ENCODE measurements at regions not wholly inside any gene's neighbourhood (a gene's known extent, or its start where the extent isn't known, plus 50 kb on each side); places are given as distances from the start of the nearest gene placed in this dataset.

DNA sequence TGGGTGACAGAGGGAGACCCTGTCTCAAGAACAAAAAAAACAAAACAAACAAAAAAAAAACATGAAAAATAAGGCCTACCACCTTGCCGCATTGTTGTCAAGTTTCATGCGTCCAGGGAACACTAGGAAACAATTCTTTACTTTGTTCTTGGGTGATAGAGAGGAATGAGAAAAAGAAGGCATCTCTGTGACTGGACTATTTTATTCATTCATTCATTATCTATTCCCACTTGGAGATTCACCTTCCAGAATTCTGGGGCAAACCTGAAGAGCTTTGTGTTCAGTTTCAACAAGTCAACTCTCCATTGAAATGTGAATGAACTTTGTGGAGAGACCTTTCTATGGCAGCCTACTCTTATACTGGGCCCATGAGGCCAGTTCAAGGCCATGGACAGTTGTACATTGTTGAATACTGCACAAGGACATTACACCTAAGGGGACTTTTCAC, 88.5 kb upstream of the NDUFV2 start:
- no peak overlapping the region for H3K27ac ChIP-seq
- peaks cover 11 to 18% (median 14%) of the 10 kb centered on the region in 4 donors for H3K4me1 ChIP-seq
- TF ChIP-seq, protein P1, sequence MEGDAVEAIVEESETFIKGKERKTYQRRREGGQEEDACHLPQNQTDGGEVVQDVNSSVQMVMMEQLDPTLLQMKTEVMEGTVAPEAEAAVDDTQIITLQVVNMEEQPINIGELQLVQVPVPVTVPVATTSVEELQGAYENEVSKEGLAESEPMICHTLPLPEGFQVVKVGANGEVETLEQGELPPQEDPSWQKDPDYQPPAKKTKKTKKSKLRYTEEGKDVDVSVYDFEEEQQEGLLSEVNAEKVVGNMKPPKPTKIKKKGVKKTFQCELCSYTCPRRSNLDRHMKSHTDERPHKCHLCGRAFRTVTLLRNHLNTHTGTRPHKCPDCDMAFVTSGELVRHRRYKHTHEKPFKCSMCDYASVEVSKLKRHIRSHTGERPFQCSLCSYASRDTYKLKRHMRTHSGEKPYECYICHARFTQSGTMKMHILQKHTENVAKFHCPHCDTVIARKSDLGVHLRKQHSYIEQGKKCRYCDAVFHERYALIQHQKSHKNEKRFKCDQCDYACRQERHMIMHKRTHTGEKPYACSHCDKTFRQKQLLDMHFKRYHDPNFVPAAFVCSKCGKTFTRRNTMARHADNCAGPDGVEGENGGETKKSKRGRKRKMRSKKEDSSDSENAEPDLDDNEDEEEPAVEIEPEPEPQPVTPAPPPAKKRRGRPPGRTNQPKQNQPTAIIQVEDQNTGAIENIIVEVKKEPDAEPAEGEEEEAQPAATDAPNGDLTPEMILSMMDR (IDR thresholded peaks at IDR 0.05): no peak
- TF ChIP-seq POLR2A (IDR thresholded peaks at IDR 0.05) (no peak), EP300 (IDR thresholded peaks at IDR 0.05) (no peak), POLR2AphosphoS5 (IDR thresholded peaks at IDR 0.05) (no peak)
- no peaks in the 10 kb centered on the region for H3K27me3 ChIP-seq
- H3K4me3 ChIP-seq: no peak overlapping the region
- no peak for DNase-seq
- H3K36me3 ChIP-seq: no peaks in the 10 kb centered on the region
- intact Hi-C loops (cut with DNase I; ENCODE audit: low total_unique reads): no loop called here
- H3K9me3 ChIP-seq: no peaks in the 10 kb centered on the region
- WGBS, 5 donors: 94 to 100% (median 98%) methylated on average over 2 of the region's 2 CpGs

- DNase-seq: no peak
- TF ChIP-seq POLR2AphosphoS5 (IDR thresholded peaks at IDR 0.05): no peak
- intact Hi-C loops (cut with DNase I; ENCODE audit: low total_unique reads): no loop called here
- peaks cover 11 to 18% (median 14%) of the 10 kb centered on the region in 4 donors for H3K4me1 ChIP-seq
- H3K9me3 ChIP-seq: no peaks in the 10 kb centered on the region
- no peaks in the 10 kb centered on the region for H3K27me3 ChIP-seq
- H3K27ac ChIP-seq: no peak overlapping the region
- WGBS, 5 donors: 68 to 92% (median 89%) methylated on average over 3 of the region's 3 CpGs
- H3K4me3 ChIP-seq: no peak overlapping the region
- H3K36me3 ChIP-seq: no peaks in the 10 kb centered on the region
Measured at GRCh38 chr18:9015689-9016088, 86.8 kb upstream of the NDUFV2 start.

DNA sequence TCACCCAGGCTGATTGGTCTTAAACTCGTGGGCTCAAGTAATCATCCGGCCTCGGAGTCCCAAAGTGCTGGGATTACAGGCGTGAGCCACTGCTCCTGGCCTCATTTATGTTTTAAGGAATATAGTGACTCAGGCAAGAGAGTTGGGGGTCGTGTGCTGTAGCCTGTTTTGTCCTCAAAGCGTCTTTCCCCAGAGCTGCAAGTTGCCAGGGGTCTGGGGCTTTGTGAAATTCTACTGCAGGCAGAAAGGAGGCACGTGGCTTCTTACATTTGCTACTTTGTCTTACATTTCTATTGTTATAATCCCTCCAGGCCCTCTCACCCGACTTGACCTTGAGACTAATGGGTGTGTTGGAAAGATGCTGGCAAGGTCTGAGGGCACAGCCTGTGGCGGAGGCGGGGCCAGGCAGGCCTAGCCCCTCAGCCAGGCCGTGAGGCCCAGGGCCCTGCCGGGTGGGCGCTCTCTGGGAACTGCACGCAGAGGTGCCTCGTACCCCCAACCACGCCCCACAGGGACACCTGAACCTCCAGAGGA, 85.8 kb upstream of the NDUFV2 start:
- Histone ChIP-seq H3K27me3 (no peaks in the 10 kb centered on the region), H3K27ac (peak overlapping the region; percentile 22 to 82 (median 69)), H3K9me3 (no peaks in the 10 kb centered on the region), H3K4me1 (peaks cover 11 to 18% (median 14%) of the 10 kb centered on the region in 4 donors), H3K36me3 (no peaks in the 10 kb centered on the region), H3K4me3 (peak overlapping the region; percentile 23 to 26 (median 24))
- WGBS, 5 donors: 42 to 55% (median 48%) methylated on average over 14 to 16 of the region's 16 CpGs
- DNase-seq: no peak
- intact Hi-C loops (cut with DNase I; ENCODE audit: low total_unique reads): no loop called here
- TF ChIP-seq EP300 (IDR thresholded peaks at IDR 0.05) (no peak), POLR2AphosphoS5 (IDR thresholded peaks at IDR 0.05) (no peak), POLR2A (IDR thresholded peaks at IDR 0.05) (no peak)
- TF ChIP-seq, protein P1 (IDR thresholded peaks at IDR 0.05): no peak

- Histone ChIP-seq H3K27me3 (no peaks in the 10 kb centered on the region), H3K4me3 (peak overlapping the region; percentile 23 to 26 (median 24)), H3K9me3 (no peaks in the 10 kb centered on the region), H3K36me3 (no peaks in the 10 kb centered on the region), H3K27ac (peak overlapping the region; percentile 22 to 82 (median 69)), H3K4me1 (peaks cover 11 to 18% (median 14%) of the 10 kb centered on the region in 4 donors)
- WGBS, 5 donors: 15 to 35% (median 22%) methylated on average over 23 to 34 of the region's 34 CpGs
- TF ChIP-seq EP300 (IDR thresholded peaks at IDR 0.05) (no peak), POLR2AphosphoS5 (IDR thresholded peaks at IDR 0.05) (peak in 2 of 3 donors; percentile 1 to 41)
- DNase-seq: peak; percentile 62 to 85
- intact Hi-C loops (cut with DNase I; ENCODE audit: low total_unique reads): no loop called here
Measured at GRCh38 chr18:9017167-9017904, 85.2 kb upstream of the NDUFV2 start.

- no peak for TF ChIP-seq POLR2A (IDR thresholded peaks at IDR 0.05)
- TF ChIP-seq, protein P1 (IDR thresholded peaks at IDR 0.05): no peak
- no peak for TF ChIP-seq POLR2AphosphoS5 (IDR thresholded peaks at IDR 0.05)
- TF ChIP-seq EP300 (IDR thresholded peaks at IDR 0.05): no peak
- intact Hi-C loops (cut with DNase I; ENCODE audit: low total_unique reads): no loop called here
- 45 to 73% (median 67%) methylated on average over 6 of the region's 6 CpGs for WGBS, 5 donors
- H3K27me3 ChIP-seq: no peaks in the 10 kb centered on the region
- H3K9me3 ChIP-seq: no peaks in the 10 kb centered on the region
- DNase-seq: no peak
- no peaks in the 10 kb centered on the region for H3K36me3 ChIP-seq
- H3K4me1 ChIP-seq: peaks cover 11 to 18% (median 14%) of the 10 kb centered on the region in 4 donors
- H3K27ac ChIP-seq: peak overlapping the region; percentile 22 to 82 (median 69)
- peak overlapping the region in 3 of 4 donors; percentile 23 to 26 (median 24) for H3K4me3 ChIP-seq
Measured at GRCh38 chr18:9017905-9018227, 84.6 kb upstream of the NDUFV2 start.
